HG03520 (cell line): ENCODE measurements at regions not wholly inside any gene's neighbourhood (a gene's known extent, or its start where the extent isn't known, plus 50 kb on each side); places are given as distances from the start of the nearest gene placed in this dataset.
"Not testable (repeated sequence)": the region's sequence is repeated elsewhere in the genome, so short reads cannot be mapped to it uniquely, and the experiment has no call there.

Experiments used
- ATAC-seq: cut with Tn5 transposase; IDR thresholded peaks from one replicate; pipeline ENCODE4 v1.9.1; 2021; ENCODE audit warnings: mild to moderate bottlenecking, moderate library complexity; ENCODE audit not compliant: unreplicated experiment

- no peak for ATAC-seq
Observed at GRCh38 chr6:92114091-92114675, 1305.2 kb downstream of the EPHA7 start.

GRCh38 chr6:92111386-92111785 is 1308.0 kb downstream of the EPHA7 start:
- ATAC-seq, result no peak

GRCh38 chr6:92110403-92110802 is 1309.0 kb downstream of the EPHA7 start:
- no peak for ATAC-seq

- ATAC-seq, result no peak
Observed at GRCh38 chr6:92109956-92110355, 1309.4 kb downstream of the EPHA7 start.

- no peak for ATAC-seq
Observed at GRCh38 chr6:92109256-92109655, 1310.1 kb downstream of the EPHA7 start.

- no peak for ATAC-seq
Observed at GRCh38 chr6:92086750-92087149, 1332.6 kb downstream of the EPHA7 start.

GRCh38 chr6:92083914-92084313 is 1335.4 kb downstream of the EPHA7 start:
- not testable (repeated sequence) for ATAC-seq

- ATAC-seq, result no peak
Observed at GRCh38 chr6:92072387-92072786, 1347.0 kb downstream of the EPHA7 start.

GRCh38 chr6:92069781-92070180 is 1349.6 kb downstream of the EPHA7 start:
- no peak for ATAC-seq

GRCh38 chr6:92052513-92052912 is 1366.8 kb downstream of the EPHA7 start:
- no peak for ATAC-seq

- ATAC-seq, result no peak
Observed at GRCh38 chr6:92050216-92050615, 1369.1 kb downstream of the EPHA7 start.

GRCh38 chr6:92047860-92048259 is 1371.5 kb downstream of the EPHA7 start:
- no peak for ATAC-seq

- ATAC-seq, result no peak
Observed at GRCh38 chr6:92047152-92047850, 1372.1 kb downstream of the EPHA7 start.

- ATAC-seq, result no peak
Observed at GRCh38 chr6:92044312-92044711, 1375.0 kb downstream of the EPHA7 start.

- no peak for ATAC-seq
Observed at GRCh38 chr6:92043777-92044176, 1375.6 kb downstream of the EPHA7 start.

GRCh38 chr6:92026878-92027277 is 1392.5 kb downstream of the EPHA7 start:
- ATAC-seq, result no peak

GRCh38 chr6:92024881-92025280 is 1394.5 kb downstream of the EPHA7 start:
- no peak for ATAC-seq

- no peak for ATAC-seq
Observed at GRCh38 chr6:92024110-92024509, 1395.2 kb downstream of the EPHA7 start.

- ATAC-seq, result no peak
Observed at GRCh38 chr6:92023410-92023966, 1395.9 kb downstream of the EPHA7 start.

GRCh38 chr6:92011681-92012245 is 1407.6 kb downstream of the EPHA7 start:
- ATAC-seq, result no peak

- ATAC-seq, result no peak
Observed at GRCh38 chr6:92008757-92009502, 1410.4 kb downstream of the EPHA7 start.
